Natural killer cell (primary cell): ENCODE measurements at regions not wholly inside any gene's neighbourhood (a gene's known extent, or its start where the extent isn't known, plus 50 kb on each side); places are given as distances from the start of the nearest gene placed in this dataset.

Experiments used
- ATAC-seq, 3 donors: fragments of 150-1000 bp in 2 of 3; fragments of 200-7000 bp in 1 of 3; cut with Tn5 transposase; 1 replicate in 1 of 3; 2 replicates in 2 of 3; pipeline ENCODE4 v1.10.0; 2021; ENCODE audit warnings: mild to moderate bottlenecking in 2 of 3, moderate library complexity in 2 of 3
- DNase-seq, 2 donors: peaks; one replicate each; pipeline versions ENCODE4 v3.0.0 to v3.0.0-alpha.2; 2013 to 2021; ENCODE audit warnings: mixed read lengths in 1 of 2
- H3K27ac ChIP-seq: one replicate; pipeline ENCODE4 v1.5.1; 2013; ENCODE audit warnings: mild to moderate bottlenecking, low read length
- H3K27me3 ChIP-seq: one replicate; pipeline ENCODE4 v1.6.1; 2013; ENCODE audit warnings: low read length; ENCODE audit not compliant: control insufficient read depth, insufficient read depth
- H3K36me3 ChIP-seq: one replicate; pipeline ENCODE4 v1.6.1; 2013; ENCODE audit warnings: low read length; ENCODE audit not compliant: control insufficient read depth, insufficient read depth
- H3K4me1 ChIP-seq: one replicate; pipeline ENCODE4 v1.6.1; 2013; ENCODE audit warnings: low read length; ENCODE audit not compliant: control insufficient read depth, insufficient read depth
- H3K4me3 ChIP-seq: one replicate; pipeline ENCODE4 v1.5.1; 2013; ENCODE audit warnings: low read length
- H3K9me3 ChIP-seq: one replicate; pipeline ENCODE4 v1.6.1; 2013; ENCODE audit warnings: low read length; ENCODE audit not compliant: control insufficient read depth, insufficient read depth
- H3K27ac Mint-ChIP-seq, 2 donors: one replicate each; pipeline ENCODE4 v1.8.0; 2022; ENCODE audit warnings: mild to moderate bottlenecking in 2 of 2, mixed read lengths in 2 of 2, moderate library complexity in 1 of 2
- H3K27me3 Mint-ChIP-seq, 2 donors: one replicate each; pipeline ENCODE4 v1.8.0; 2022; ENCODE audit warnings: low read depth in 2 of 2, mixed read lengths in 2 of 2
- H3K36me3 Mint-ChIP-seq: one replicate; pipeline ENCODE4 v1.8.0; 2022; ENCODE audit warnings: mixed read lengths
- H3K4me1 Mint-ChIP-seq, 2 donors: one replicate each; pipeline ENCODE4 v1.8.0; 2022; ENCODE audit warnings: mixed read lengths in 2 of 2
- H3K4me3 Mint-ChIP-seq: one replicate; pipeline ENCODE4 v1.8.0; 2022; ENCODE audit warnings: mild to moderate bottlenecking, moderate library complexity, mixed read lengths
- H3K9me3 Mint-ChIP-seq, 2 donors: one replicate each; pipeline ENCODE4 v1.8.0; 2022; ENCODE audit warnings: mixed read lengths in 2 of 2
- WGBS: methylation state at CpG from one replicate; pipeline ENCODE4 v1.1.7; 2013; ENCODE audit warnings: missing lambda C conversion rate; ENCODE audit not compliant: insufficient coverage; 5-methylcytosine and 5-hydroxymethylcytosine counted together
- intact Hi-C: fragments of 100-400 bp; cut with micrococcal nuclease; formaldehyde crosslinking; loops from one replicate; pipeline ENCODE4 v1.14.2; 2022
- TF ChIP-seq, protein P1 (sequence below): fragments of 200-600 bp; IDR thresholded peaks from one replicate; pipeline ENCODE4 v1.8.0; 2022; ENCODE audit warnings: antibody characterized with exemption

DNA sequence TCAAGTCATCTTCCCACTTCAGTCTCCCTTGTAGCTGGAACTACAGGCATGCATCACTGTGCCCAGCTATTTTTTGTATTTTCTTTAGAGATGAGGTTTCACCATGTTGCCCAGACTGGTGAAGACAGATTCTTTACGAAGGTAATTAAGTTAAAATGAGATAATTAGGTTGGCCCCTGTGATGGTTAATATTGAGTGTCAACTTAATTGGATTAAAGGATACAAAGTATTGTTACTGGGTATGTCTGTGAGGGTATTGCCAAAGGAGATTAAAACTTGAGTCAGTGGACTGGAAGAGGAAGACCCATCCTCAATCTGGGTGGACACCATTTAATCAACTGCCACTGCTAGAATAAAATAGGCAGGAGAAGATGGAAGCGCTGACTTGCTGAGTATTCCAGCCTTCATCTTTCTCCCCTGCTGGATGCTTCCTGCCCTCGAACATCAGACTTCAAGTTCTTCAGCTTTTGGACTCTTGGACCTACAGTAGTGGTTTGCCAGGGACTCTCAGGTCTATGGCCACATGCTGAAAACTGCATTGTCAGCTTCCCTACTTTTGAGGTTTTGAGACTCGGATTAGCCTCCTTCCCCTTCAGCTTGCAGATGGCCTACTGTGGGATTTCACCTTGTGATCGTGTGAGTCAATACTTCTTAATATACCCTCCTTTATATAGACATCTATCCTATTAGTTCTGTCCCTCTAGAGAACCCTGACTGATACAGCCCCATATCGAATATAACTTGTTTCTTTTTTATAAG is 269.1 kb downstream of the TMX3 start:
- no peaks in the 10 kb centered on the region for H3K36me3 Mint-ChIP-seq
- TF ChIP-seq, protein P1, sequence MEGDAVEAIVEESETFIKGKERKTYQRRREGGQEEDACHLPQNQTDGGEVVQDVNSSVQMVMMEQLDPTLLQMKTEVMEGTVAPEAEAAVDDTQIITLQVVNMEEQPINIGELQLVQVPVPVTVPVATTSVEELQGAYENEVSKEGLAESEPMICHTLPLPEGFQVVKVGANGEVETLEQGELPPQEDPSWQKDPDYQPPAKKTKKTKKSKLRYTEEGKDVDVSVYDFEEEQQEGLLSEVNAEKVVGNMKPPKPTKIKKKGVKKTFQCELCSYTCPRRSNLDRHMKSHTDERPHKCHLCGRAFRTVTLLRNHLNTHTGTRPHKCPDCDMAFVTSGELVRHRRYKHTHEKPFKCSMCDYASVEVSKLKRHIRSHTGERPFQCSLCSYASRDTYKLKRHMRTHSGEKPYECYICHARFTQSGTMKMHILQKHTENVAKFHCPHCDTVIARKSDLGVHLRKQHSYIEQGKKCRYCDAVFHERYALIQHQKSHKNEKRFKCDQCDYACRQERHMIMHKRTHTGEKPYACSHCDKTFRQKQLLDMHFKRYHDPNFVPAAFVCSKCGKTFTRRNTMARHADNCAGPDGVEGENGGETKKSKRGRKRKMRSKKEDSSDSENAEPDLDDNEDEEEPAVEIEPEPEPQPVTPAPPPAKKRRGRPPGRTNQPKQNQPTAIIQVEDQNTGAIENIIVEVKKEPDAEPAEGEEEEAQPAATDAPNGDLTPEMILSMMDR: no peak
- Histone ChIP-seq H3K36me3 (no peaks in the 10 kb centered on the region), H3K4me3 (no peak overlapping the region), H3K27ac (no peak overlapping the region), H3K4me1 (no peaks in the 10 kb centered on the region), H3K9me3 (no peaks in the 10 kb centered on the region), H3K27me3 (no peaks in the 10 kb centered on the region)
- H3K27me3 Mint-ChIP-seq: no peaks in the 10 kb centered on the region
- intact Hi-C loops: no loop called here
- WGBS: 75% methylated on average over 6 of the region's 6 CpGs
- no peak for DNase-seq
- no peak for ATAC-seq
- H3K4me1 Mint-ChIP-seq: no peaks in the 10 kb centered on the region
- H3K9me3 Mint-ChIP-seq: peaks cover 14 to 17% of the 10 kb centered on the region in 2 donors
- H3K27ac Mint-ChIP-seq: no peak overlapping the region
- no peak overlapping the region for H3K4me3 Mint-ChIP-seq

DNA sequence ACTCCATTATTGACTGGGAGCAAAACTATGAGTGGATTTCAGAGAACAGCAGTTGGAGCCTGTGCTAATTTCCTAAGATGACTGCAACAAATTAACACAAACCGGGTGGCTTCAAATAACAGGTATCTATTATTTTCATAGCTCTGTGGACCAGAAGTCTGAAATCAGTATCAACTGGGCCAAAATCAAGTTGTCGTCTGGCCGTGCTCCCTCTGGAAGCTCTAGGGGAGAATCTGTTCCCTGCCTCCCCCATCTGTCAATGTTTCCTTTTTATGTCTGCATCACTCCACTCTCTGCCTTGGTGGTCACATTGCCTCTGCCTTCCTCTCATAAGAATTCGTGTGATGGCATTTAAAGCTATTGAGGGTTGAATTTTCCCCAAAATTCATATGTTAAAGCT is 269.8 kb downstream of the TMX3 start:
- no peaks in the 10 kb centered on the region for H3K4me1 Mint-ChIP-seq
- intact Hi-C loops: no loop called here
- H3K27me3 Mint-ChIP-seq: no peaks in the 10 kb centered on the region
- no peak overlapping the region for H3K27ac Mint-ChIP-seq
- no peaks in the 10 kb centered on the region for H3K27me3 ChIP-seq
- TF ChIP-seq, protein P1: no peak
- H3K9me3 Mint-ChIP-seq: peaks cover 13 to 17% of the 10 kb centered on the region in 2 donors
- no peaks in the 10 kb centered on the region for H3K36me3 Mint-ChIP-seq
- no peak for DNase-seq
- no peak for ATAC-seq
- WGBS: 87% methylated on average over 3 of the region's 4 CpGs
- no peak overlapping the region for H3K27ac ChIP-seq
- no peaks in the 10 kb centered on the region for H3K9me3 ChIP-seq
- H3K4me1 ChIP-seq: no peaks in the 10 kb centered on the region
- H3K4me3 ChIP-seq: no peak overlapping the region
- H3K4me3 Mint-ChIP-seq: no peak overlapping the region
- no peaks in the 10 kb centered on the region for H3K36me3 ChIP-seq

- peaks cover 6 to 18% of the 10 kb centered on the region in 2 donors for H3K9me3 Mint-ChIP-seq
- no peak overlapping the region for H3K27ac Mint-ChIP-seq
- Histone ChIP-seq H3K36me3 (no peaks in the 10 kb centered on the region), H3K27ac (no peak overlapping the region), H3K4me1 (no peaks in the 10 kb centered on the region), H3K4me3 (no peak overlapping the region), H3K27me3 (no peaks in the 10 kb centered on the region), H3K9me3 (no peaks in the 10 kb centered on the region)
- DNase-seq (no peak), ATAC-seq (no peak)
- peaks cover 0 to 4% of the 10 kb centered on the region in 2 donors for H3K4me1 Mint-ChIP-seq
- TF ChIP-seq, protein P1: no peak
- H3K36me3 Mint-ChIP-seq: no peaks in the 10 kb centered on the region
- no peaks in the 10 kb centered on the region for H3K27me3 Mint-ChIP-seq
- H3K4me3 Mint-ChIP-seq: no peak overlapping the region
- intact Hi-C loops: no loop called here
- 81% methylated on average over 3 of the region's 3 CpGs for WGBS
These were observed 273.7 kb downstream of the TMX3 start for GRCh38 chr18:68441241-68441640.

DNA sequence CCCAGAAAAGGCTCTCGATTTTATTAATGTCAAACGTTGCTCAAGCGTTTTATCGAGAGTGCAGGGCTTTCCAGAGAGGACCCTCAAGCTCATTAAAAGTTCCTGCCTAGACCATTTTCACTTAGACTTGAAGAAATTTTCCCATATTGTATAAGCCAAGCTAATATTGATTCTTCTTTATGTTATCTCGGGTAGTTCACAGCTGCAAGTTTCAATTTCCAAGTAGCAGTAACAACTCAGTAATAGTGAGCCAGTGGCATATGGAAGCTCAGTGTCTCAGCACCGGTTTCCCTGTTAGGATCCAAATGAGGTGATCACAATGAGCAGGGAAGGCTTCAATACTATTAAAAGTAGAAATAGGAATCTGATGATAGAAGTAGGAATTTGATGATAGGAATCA is 274.5 kb downstream of the TMX3 start:
- H3K27me3 Mint-ChIP-seq: no peaks in the 10 kb centered on the region
- no peak overlapping the region for H3K27ac Mint-ChIP-seq
- no peaks in the 10 kb centered on the region for H3K36me3 Mint-ChIP-seq
- Histone ChIP-seq H3K27ac (no peak overlapping the region), H3K27me3 (no peaks in the 10 kb centered on the region), H3K4me1 (no peaks in the 10 kb centered on the region), H3K4me3 (no peak overlapping the region), H3K36me3 (no peaks in the 10 kb centered on the region), H3K9me3 (no peaks in the 10 kb centered on the region)
- intact Hi-C loops: no loop called here
- no peak overlapping the region for H3K4me3 Mint-ChIP-seq
- no peak for DNase-seq
- H3K4me1 Mint-ChIP-seq: peaks cover 0 to 5% of the 10 kb centered on the region in 2 donors
- whole genome bisulfite sequencing: 80% methylated on average over 6 of the region's 6 CpGs
- TF ChIP-seq, protein P1: no peak
- ATAC-seq: no peak
- peaks cover 9 to 20% of the 10 kb centered on the region in 2 donors for H3K9me3 Mint-ChIP-seq
